ENCODE measurements at regions not wholly inside any gene's neighbourhood (a gene's known extent, or its start where the extent isn't known, plus 50 kb on each side); places are given as distances from the start of the nearest gene placed in this dataset.
"Not testable (repeated sequence)": the region's sequence is repeated elsewhere in the genome, so short reads cannot be mapped to it uniquely, and the experiment has no call there.

GRCh38 chr1:146297781-146298574, 69.2 kb upstream of the NOTCH2NLA start:
- DNase-seq (ENCODE audit: low read depth in 3 of 3, low spot score in 2 of 3) = not testable (repeated sequence)

- not testable (repeated sequence) for DNase-seq (ENCODE audit: low read depth in 3 of 3, low spot score in 2 of 3)
Observed at GRCh38 chr1:146292940-146293936, 64.4 kb upstream of the NOTCH2NLA start.

GRCh38 chr1:146292424-146292823, 63.6 kb upstream of the NOTCH2NLA start:
- not testable (repeated sequence) for DNase-seq (ENCODE audit: low read depth in 3 of 3, low spot score in 2 of 3)

- DNase-seq (ENCODE audit: low read depth in 3 of 3, low spot score in 2 of 3) = not testable (repeated sequence)
Observed at GRCh38 chr1:146287881-146288280, 59.1 kb upstream of the NOTCH2NLA start.

- DNase-seq (ENCODE audit: low read depth in 3 of 3, low spot score in 2 of 3) = not testable (repeated sequence)
Observed at GRCh38 chr1:146284760-146285159, 55.9 kb upstream of the NOTCH2NLA start.

GRCh38 chr1:146283527-146283880, 54.7 kb upstream of the NOTCH2NLA start:
- not testable (repeated sequence) for DNase-seq (ENCODE audit: low read depth in 3 of 3, low spot score in 2 of 3)

- not testable (repeated sequence) for DNase-seq (ENCODE audit: low read depth in 3 of 3, low spot score in 2 of 3)
Observed at GRCh38 chr1:146282807-146283526, 54.1 kb upstream of the NOTCH2NLA start.

- not testable (repeated sequence) for DNase-seq (ENCODE audit: low read depth in 3 of 3, low spot score in 2 of 3)
Observed at GRCh38 chr1:146281522-146281921, 52.7 kb upstream of the NOTCH2NLA start.

- DNase-seq (ENCODE audit: low read depth in 3 of 3, low spot score in 2 of 3) = not testable (repeated sequence)
Observed at GRCh38 chr1:146278758-146279157, 49.9 kb upstream of the NOTCH2NLA start.

All from right renal cortex interstitium (tissue), 3 donors.